SK-N-DZ (cell line): ENCODE measurements at regions not wholly inside any gene's neighbourhood (a gene's known extent, or its start where the extent isn't known, plus 50 kb on each side); places are given as distances from the start of the nearest gene placed in this dataset.

Experiments used
- DNase-seq: peaks from one replicate; pipeline ENCODE4 v3.0.0-alpha.2; 2015; ENCODE audit warnings: low spot score

GRCh38 chr14:76603713-76604112 is 157.6 kb upstream of the VASH1 start:
- no peak for DNase-seq

GRCh38 chr14:76607510-76607909 is 153.8 kb upstream of the VASH1 start:
- DNase-seq: no peak

GRCh38 chr14:76612654-76613053 is 148.6 kb upstream of the VASH1 start:
- no peak for DNase-seq

GRCh38 chr14:76613616-76614015 is 147.7 kb upstream of the VASH1 start:
- DNase-seq: no peak

GRCh38 chr14:76615331-76615730 is 145.9 kb upstream of the VASH1 start:
- DNase-seq: no peak

- DNase-seq: no peak
Measured at GRCh38 chr14:76617440-76617839, 143.8 kb upstream of the VASH1 start.

- no peak for DNase-seq
Measured at GRCh38 chr14:76636602-76637001, 124.7 kb upstream of the VASH1 start.

- no peak for DNase-seq
Measured at GRCh38 chr14:76638841-76639240, 122.4 kb upstream of the VASH1 start.

- DNase-seq: no peak
Measured at GRCh38 chr14:76639606-76640229, 121.5 kb upstream of the VASH1 start.

- no peak for DNase-seq
Measured at GRCh38 chr14:76640923-76641395, 120.3 kb upstream of the VASH1 start.

- no peak for DNase-seq
Measured at GRCh38 chr14:76641541-76641940, 119.7 kb upstream of the VASH1 start.

GRCh38 chr14:76643887-76644286 is 117.4 kb upstream of the VASH1 start:
- DNase-seq: no peak

GRCh38 chr14:76644855-76645518 is 116.3 kb upstream of the VASH1 start:
- DNase-seq: peak; percentile 52

- peak; percentile 65 for DNase-seq
Measured at GRCh38 chr14:76647697-76648298, 113.5 kb upstream of the VASH1 start.

GRCh38 chr14:76651410-76652055 is 109.7 kb upstream of the VASH1 start:
- no peak for DNase-seq

- no peak for DNase-seq
Measured at GRCh38 chr14:76653875-76654572, 107.2 kb upstream of the VASH1 start.

- DNase-seq: no peak
Measured at GRCh38 chr14:76654573-76655108, 106.6 kb upstream of the VASH1 start.

- no peak for DNase-seq
Measured at GRCh38 chr14:76655331-76655730, 105.9 kb upstream of the VASH1 start.

- DNase-seq: no peak
Measured at GRCh38 chr14:76656592-76656991, 104.7 kb upstream of the VASH1 start.

- DNase-seq: no peak
Measured at GRCh38 chr14:76657404-76657803, 103.9 kb upstream of the VASH1 start.

GRCh38 chr14:76657846-76658245 is 103.4 kb upstream of the VASH1 start:
- no peak for DNase-seq

- DNase-seq: no peak
Measured at GRCh38 chr14:76662580-76662979, 98.7 kb upstream of the VASH1 start.
